HG03135 (cell line): ENCODE measurements at regions not wholly inside any gene's neighbourhood (a gene's known extent, or its start where the extent isn't known, plus 50 kb on each side); places are given as distances from the start of the nearest gene placed in this dataset.
"Not testable (repeated sequence)": the region's sequence is repeated elsewhere in the genome, so short reads cannot be mapped to it uniquely, and the experiment has no call there.

ENCODE experiments used
- ATAC-seq: cut with Tn5 transposase; IDR thresholded peaks from one replicate; pipeline ENCODE4 v1.9.1; 2021; ENCODE audit warnings: mild to moderate bottlenecking, moderate library complexity; ENCODE audit not compliant: unreplicated experiment

- no peak for ATAC-seq
These were observed 244.7 kb upstream of the WSB1 start for GRCh38 chr17:27049104-27049784.

- ATAC-seq: no peak
These were observed 228.3 kb upstream of the WSB1 start for GRCh38 chr17:27065588-27065987.

GRCh38 chr17:27066315-27066714 is 227.6 kb upstream of the WSB1 start:
- ATAC-seq: no peak

GRCh38 chr17:27069842-27070508 is 223.9 kb upstream of the WSB1 start:
- ATAC-seq: no peak

GRCh38 chr17:27070836-27071235 is 223.1 kb upstream of the WSB1 start:
- ATAC-seq: no peak

GRCh38 chr17:27072885-27073284 is 221.0 kb upstream of the WSB1 start:
- no peak for ATAC-seq

- no peak for ATAC-seq
These were observed 217.1 kb upstream of the WSB1 start for GRCh38 chr17:27076814-27077213.

GRCh38 chr17:27078296-27078695 is 215.6 kb upstream of the WSB1 start:
- ATAC-seq: no peak

GRCh38 chr17:27079660-27080059 is 214.3 kb upstream of the WSB1 start:
- ATAC-seq: no peak

GRCh38 chr17:27081002-27081638 is 212.8 kb upstream of the WSB1 start:
- ATAC-seq: no peak

GRCh38 chr17:27082023-27082774 is 211.7 kb upstream of the WSB1 start:
- no peak for ATAC-seq

GRCh38 chr17:27082775-27083154 is 211.1 kb upstream of the WSB1 start:
- ATAC-seq: no peak

GRCh38 chr17:27083408-27084185 is 210.3 kb upstream of the WSB1 start:
- ATAC-seq: no peak

GRCh38 chr17:27085517-27085916 is 208.4 kb upstream of the WSB1 start:
- no peak for ATAC-seq

- ATAC-seq: no peak
These were observed 207.4 kb upstream of the WSB1 start for GRCh38 chr17:27086526-27086925.

GRCh38 chr17:27087935-27088766 is 205.8 kb upstream of the WSB1 start:
- no peak for ATAC-seq

GRCh38 chr17:27088767-27089078 is 205.2 kb upstream of the WSB1 start:
- ATAC-seq: no peak

GRCh38 chr17:27089079-27089928 is 204.6 kb upstream of the WSB1 start:
- not testable (repeated sequence) for ATAC-seq

GRCh38 chr17:27089929-27090247 is 204.0 kb upstream of the WSB1 start:
- ATAC-seq: no peak
